ENCODE measurements at regions not wholly inside any gene's neighbourhood (a gene's known extent, or its start where the extent isn't known, plus 50 kb on each side); places are given as distances from the start of the nearest gene placed in this dataset.

DNA sequence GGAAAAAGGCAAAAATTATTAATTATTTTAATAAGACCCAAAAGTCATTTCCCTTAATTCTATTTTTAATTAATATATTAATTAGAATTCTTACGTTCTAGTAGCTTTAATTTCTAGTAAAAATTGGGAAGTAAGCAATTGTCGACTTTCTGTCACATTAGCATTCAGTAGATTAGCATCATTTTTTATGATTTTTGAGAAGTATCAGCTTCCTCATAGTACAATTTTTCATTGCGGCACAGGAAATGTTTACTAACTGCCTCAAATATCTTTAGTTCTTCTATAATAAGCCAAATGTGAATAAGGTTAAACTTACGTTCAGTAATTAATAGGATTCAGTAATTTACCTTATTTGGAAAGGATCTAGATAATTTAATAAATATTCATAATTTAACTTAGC is 687.4 kb downstream of the EPM2A start:
- Mint-ChIP-seq H3K27me3 (peaks cover 10 to 19% of the 10 kb centered on the region in 2 donors), H3K9me3 (no peaks in the 10 kb centered on the region), H3K36me3 (no peaks in the 10 kb centered on the region), H3K4me3 (no peak overlapping the region), H3K27ac (no peak overlapping the region), H3K4me1 (ENCODE audit: low read depth in 2 of 2) (peaks cover 6% of the 10 kb centered on the region in 2 donors)
- no peak for DNase-seq (ENCODE audit: low spot score)
- ATAC-seq: no peak

DNA sequence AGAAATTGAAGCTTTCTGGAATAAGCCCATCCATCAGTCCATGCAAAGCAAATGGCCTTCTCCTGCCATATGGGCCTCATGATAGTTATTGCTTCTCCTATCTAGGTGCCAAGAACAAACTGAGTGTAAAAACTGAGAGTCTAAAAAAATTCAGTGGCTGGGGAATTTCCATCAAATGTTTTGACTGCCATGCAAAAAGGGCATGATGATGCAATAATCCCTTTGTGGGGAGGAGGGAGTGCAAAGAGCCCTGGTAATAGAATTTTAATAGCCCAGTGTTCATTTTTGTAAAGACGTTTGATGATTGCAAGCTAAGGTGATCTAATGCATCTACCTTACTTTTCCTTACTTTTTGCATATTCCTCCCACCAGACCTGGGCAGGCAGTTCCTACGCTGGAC is 683.7 kb downstream of the EPM2A start:
- Mint-ChIP-seq H3K27me3 (peaks cover 5 to 8% of the 10 kb centered on the region in 2 donors), H3K9me3 (no peaks in the 10 kb centered on the region), H3K27ac (no peak overlapping the region), H3K4me3 (no peak overlapping the region), H3K4me1 (ENCODE audit: low read depth in 2 of 2) (no peaks in the 10 kb centered on the region), H3K36me3 (no peaks in the 10 kb centered on the region)
- ATAC-seq: no peak
- DNase-seq (ENCODE audit: low spot score): no peak

DNA sequence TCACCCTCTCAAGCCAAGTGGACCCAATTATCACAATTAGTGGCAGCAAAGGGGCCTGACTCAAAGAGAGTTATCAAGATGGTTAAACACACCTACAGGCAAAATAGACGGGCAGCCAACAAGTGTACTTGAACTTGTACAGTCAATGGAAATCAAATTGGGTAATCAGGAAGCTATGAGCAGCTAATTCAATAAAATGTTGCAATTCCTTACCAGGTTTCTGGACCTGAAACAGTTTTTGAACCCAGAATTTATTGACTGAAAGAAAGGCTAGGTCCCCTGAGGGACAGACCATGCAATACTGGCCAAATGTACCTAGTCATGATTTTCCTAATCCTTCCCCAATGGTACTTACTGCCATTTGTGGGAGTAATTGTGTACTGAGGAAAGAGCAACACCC is 679.8 kb downstream of the EPM2A start:
- Mint-ChIP-seq H3K9me3 (no peaks in the 10 kb centered on the region), H3K4me3 (no peak overlapping the region), H3K27me3 (peaks cover 5 to 13% of the 10 kb centered on the region in 2 donors), H3K27ac (no peak overlapping the region), H3K4me1 (ENCODE audit: low read depth in 2 of 2) (no peaks in the 10 kb centered on the region), H3K36me3 (no peaks in the 10 kb centered on the region)
- DNase-seq (ENCODE audit: low spot score) (no peak), ATAC-seq (no peak)

DNA sequence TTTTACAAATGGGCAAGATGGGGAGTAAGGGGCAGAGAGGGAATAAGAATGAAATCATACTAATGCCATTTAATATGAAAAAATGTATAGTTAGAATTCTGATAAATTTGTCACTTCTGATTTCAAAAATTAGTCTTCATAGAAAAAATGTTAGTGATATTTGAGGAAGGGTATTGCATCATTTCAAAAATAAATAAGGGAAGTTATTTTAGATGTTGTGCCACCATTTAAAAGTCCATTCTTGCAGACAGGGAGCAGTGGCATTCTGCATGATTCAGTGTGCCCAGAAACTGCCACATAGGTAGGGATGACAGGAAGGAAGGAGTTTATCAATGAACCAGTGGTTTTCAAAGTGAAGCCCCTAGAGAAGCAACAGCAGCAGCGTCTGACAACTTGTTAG is 674.6 kb downstream of the EPM2A start:
- DNase-seq (ENCODE audit: low spot score): no peak
- peaks cover 5 to 25% of the 10 kb centered on the region in 2 donors for H3K27me3 Mint-ChIP-seq
- H3K36me3 Mint-ChIP-seq: no peaks in the 10 kb centered on the region
- no peak overlapping the region for H3K27ac Mint-ChIP-seq
- no peaks in the 10 kb centered on the region for H3K9me3 Mint-ChIP-seq
- H3K4me1 Mint-ChIP-seq (ENCODE audit: low read depth in 2 of 2): no peaks in the 10 kb centered on the region
- ATAC-seq: no peak
- no peak overlapping the region for H3K4me3 Mint-ChIP-seq

DNA sequence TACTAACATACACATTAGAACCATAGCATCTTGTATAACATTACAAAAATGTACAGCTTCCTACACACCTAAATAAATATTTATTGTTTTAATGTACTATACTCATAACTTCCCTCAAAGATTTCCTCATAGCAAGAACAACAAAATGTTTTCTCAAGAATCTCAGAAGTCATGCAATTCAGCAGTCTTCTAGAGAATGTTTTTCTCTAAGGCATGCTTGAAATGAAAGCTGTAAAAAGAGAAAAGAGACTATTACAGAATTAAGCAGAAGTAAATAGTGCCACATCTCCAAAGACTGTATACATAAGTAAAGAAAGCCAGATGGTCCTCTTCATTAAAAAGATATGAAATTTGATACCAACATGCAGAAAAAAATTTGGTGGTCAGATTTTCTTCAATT is 672.2 kb downstream of the EPM2A start:
- Mint-ChIP-seq H3K4me1 (ENCODE audit: low read depth in 2 of 2) (no peaks in the 10 kb centered on the region), H3K4me3 (no peak overlapping the region), H3K36me3 (no peaks in the 10 kb centered on the region), H3K27me3 (peaks cover 8 to 38% of the 10 kb centered on the region in 2 donors), H3K27ac (no peak overlapping the region), H3K9me3 (no peaks in the 10 kb centered on the region)
- ATAC-seq (no peak), DNase-seq (ENCODE audit: low spot score) (no peak)

DNA sequence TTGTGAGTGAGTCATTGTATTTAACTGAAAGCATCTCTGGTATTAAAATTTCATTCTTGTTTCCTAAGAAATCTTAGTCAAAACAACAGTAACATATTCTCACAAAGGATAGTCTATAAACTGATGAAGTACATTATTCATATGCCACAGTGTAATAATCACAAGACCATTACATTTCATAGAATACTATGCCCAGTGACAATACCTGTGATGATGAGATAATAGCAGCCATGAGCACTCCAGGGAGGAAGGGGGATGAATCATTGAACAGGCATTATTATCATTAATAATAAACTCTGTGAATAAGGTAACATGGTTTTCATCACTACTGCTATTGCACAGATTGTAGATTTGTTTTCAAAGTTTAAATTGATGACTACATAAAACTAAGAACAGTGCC is 667.9 kb downstream of the EPM2A start:
- H3K27ac Mint-ChIP-seq: no peak overlapping the region
- H3K27me3 Mint-ChIP-seq: peaks cover 10 to 18% of the 10 kb centered on the region in 2 donors
- H3K36me3 Mint-ChIP-seq: no peaks in the 10 kb centered on the region
- no peak overlapping the region for H3K4me3 Mint-ChIP-seq
- DNase-seq (ENCODE audit: low spot score) (no peak), ATAC-seq (no peak)
- no peaks in the 10 kb centered on the region for H3K9me3 Mint-ChIP-seq
- no peaks in the 10 kb centered on the region for H3K4me1 Mint-ChIP-seq (ENCODE audit: low read depth in 2 of 2)

DNA sequence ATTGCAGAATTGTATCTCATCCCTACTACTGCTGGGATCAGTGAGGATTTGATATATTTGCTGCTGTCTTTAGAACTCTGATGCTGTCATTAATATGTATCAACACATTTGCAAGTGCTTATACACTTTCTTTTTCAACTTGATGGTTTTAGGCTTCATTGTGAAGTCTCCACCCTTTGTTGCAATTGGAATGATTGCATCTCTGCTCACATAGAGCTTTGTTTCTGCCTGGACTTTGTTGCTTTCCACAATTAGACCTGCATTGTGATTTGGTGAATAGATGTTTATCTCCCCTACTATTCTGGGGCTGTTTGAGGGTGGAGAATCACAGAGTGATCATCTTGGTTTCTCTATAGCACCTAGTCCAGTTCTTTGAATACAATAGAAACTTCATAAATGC is 666.7 kb downstream of the EPM2A start:
- no peak overlapping the region for H3K27ac Mint-ChIP-seq
- no peaks in the 10 kb centered on the region for H3K9me3 Mint-ChIP-seq
- H3K4me1 Mint-ChIP-seq (ENCODE audit: low read depth in 2 of 2): no peaks in the 10 kb centered on the region
- no peak overlapping the region for H3K4me3 Mint-ChIP-seq
- H3K36me3 Mint-ChIP-seq: no peaks in the 10 kb centered on the region
- H3K27me3 Mint-ChIP-seq: peaks cover 10 to 16% of the 10 kb centered on the region in 2 donors
- no peak for DNase-seq (ENCODE audit: low spot score)
- no peak for ATAC-seq

DNA sequence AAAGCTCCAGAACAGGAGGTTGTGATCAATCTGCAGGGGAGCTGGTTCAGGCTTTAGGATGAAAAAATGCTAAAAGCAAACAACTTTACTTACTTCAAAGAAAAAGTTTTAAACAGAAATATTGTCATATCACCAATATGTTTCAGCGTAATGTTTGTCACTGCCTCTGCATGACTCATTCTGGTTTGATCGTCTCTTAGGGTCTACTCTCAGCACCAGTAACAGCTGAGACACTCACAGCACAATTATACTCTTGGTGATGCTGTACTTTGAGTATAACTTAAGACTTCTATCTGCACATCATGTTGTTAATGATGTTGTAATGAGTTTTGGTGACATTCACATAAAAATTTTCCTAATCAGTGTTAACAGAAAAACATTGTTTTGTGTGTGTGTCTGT is 665.4 kb downstream of the EPM2A start:
- ATAC-seq (no peak), DNase-seq (ENCODE audit: low spot score) (no peak)
- Mint-ChIP-seq H3K4me3 (no peak overlapping the region), H3K27me3 (peaks cover 10 to 23% of the 10 kb centered on the region in 2 donors), H3K4me1 (ENCODE audit: low read depth in 2 of 2) (no peaks in the 10 kb centered on the region), H3K27ac (no peak overlapping the region), H3K9me3 (no peaks in the 10 kb centered on the region), H3K36me3 (no peaks in the 10 kb centered on the region)

DNA sequence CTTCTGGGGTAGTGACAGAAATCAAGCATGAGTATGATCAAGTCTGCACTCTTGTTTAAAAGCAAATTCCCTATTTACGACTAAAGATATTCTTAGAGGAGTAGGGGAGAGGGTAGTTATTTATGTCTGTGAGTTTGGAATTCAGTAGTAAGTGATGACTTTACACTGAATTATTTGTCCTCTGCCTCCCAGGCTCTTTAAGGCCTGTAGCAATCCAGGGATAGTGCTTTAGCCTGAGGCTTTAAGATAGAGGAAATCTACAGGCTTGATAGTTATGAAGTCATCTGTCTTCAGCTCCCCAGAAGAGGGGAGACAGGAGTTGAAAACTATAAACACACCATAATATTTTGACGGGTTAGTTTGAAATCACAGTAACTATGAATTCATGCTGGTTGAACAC is 664.5 kb downstream of the EPM2A start:
- Mint-ChIP-seq H3K36me3 (no peaks in the 10 kb centered on the region), H3K27ac (no peak overlapping the region), H3K4me1 (ENCODE audit: low read depth in 2 of 2) (no peaks in the 10 kb centered on the region), H3K27me3 (peaks cover 10 to 26% of the 10 kb centered on the region in 2 donors), H3K9me3 (no peaks in the 10 kb centered on the region), H3K4me3 (no peak overlapping the region)
- no peak for DNase-seq (ENCODE audit: low spot score)
- no peak for ATAC-seq

DNA sequence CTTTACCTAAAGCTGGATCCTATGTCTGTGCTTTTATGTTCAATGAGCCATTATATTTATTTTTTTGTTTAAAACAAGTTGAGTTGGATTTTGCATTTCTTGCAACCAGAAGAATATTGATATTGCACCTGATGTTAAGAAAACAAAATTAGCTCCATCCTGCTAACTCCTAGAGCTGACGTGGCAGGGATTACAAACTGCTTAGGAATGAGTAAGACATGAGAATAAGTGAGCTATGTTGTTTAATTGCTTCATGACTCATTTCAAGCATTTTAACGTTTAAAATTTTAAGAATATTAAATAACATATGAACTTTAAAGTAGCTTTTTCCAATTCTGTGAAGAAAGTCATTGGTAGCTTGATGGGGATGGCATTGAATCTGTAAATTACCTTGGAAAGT is 663.5 kb downstream of the EPM2A start:
- no peaks in the 10 kb centered on the region for H3K36me3 Mint-ChIP-seq
- no peaks in the 10 kb centered on the region for H3K9me3 Mint-ChIP-seq
- H3K27me3 Mint-ChIP-seq: peaks cover 11 to 16% of the 10 kb centered on the region in 2 donors
- DNase-seq (ENCODE audit: low spot score): no peak
- ATAC-seq: no peak
- H3K4me1 Mint-ChIP-seq (ENCODE audit: low read depth in 2 of 2): no peaks in the 10 kb centered on the region
- H3K27ac Mint-ChIP-seq: no peak overlapping the region
- no peak overlapping the region for H3K4me3 Mint-ChIP-seq

DNA sequence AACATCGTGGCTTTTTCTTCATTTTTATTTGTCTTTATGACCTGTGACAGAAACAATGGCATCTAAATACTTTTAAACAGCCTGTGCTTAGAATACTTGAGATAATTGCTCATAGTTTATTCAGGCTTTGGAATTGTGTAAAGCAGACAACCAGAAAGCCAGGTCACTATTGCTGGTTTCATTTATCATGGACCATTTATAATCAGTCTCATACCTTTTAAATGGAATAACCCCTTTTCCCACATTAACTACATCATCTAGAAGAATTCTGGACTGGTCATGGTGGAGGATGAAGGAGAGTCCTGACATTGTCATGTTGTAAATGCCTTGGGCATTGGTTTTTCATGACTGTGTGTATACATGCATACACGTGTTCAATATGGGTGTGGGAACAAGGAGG is 661.5 kb downstream of the EPM2A start:
- Mint-ChIP-seq H3K27ac (no peak overlapping the region), H3K4me1 (ENCODE audit: low read depth in 2 of 2) (no peaks in the 10 kb centered on the region), H3K9me3 (no peaks in the 10 kb centered on the region), H3K36me3 (no peaks in the 10 kb centered on the region), H3K27me3 (peaks cover 6 to 14% of the 10 kb centered on the region in 2 donors), H3K4me3 (no peak overlapping the region)
- no peak for ATAC-seq
- no peak for DNase-seq (ENCODE audit: low spot score)

DNA sequence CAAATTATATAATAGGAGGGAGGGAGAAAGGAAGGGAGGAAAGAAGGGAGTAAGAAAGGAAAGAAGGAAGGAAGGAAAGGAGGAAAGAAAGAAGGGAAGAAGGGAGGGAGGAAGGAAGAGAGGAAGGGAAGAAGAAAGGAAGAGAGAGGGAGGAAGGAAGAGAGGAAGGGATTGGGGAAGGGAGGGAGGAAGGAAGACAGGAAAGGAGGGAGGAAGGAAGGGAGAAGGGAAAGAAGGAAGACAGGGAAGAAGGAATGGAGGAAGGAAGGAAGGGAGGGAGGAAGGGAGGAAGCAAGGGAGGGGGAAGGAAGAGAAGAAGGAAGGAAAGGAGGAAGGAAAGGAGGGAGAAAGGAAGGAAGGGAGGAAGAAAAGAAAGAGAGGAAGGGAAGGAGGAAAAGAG is 660.5 kb downstream of the EPM2A start:
- ATAC-seq: no peak
- no peak for DNase-seq (ENCODE audit: low spot score)
- H3K36me3 Mint-ChIP-seq: no peaks in the 10 kb centered on the region
- H3K4me1 Mint-ChIP-seq (ENCODE audit: low read depth in 2 of 2): no peaks in the 10 kb centered on the region
- no peak overlapping the region for H3K27ac Mint-ChIP-seq
- H3K9me3 Mint-ChIP-seq: no peaks in the 10 kb centered on the region
- H3K27me3 Mint-ChIP-seq: peaks cover 6 to 14% of the 10 kb centered on the region in 2 donors
- H3K4me3 Mint-ChIP-seq: no peak overlapping the region

DNA sequence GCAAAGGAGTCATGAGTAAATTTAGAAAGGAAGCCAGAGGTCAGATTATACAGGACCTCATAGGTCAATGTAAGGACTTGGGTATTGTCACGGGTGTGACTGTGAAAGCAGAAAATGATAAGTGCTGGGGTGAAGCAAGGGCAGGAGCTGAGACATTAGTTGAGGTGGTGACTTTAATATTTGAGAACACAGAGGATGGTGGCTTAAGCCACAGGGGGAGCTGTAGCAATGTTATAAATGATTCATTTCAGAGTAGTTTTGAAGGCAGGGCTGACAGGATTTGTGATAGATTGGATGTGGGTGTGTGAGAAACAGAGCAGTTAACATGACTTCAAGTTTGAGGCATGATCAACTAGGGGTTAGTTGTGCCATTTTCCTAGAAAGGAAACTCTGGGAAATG is 659.9 kb downstream of the EPM2A start:
- H3K4me1 Mint-ChIP-seq (ENCODE audit: low read depth in 2 of 2): no peaks in the 10 kb centered on the region
- ATAC-seq: no peak
- no peaks in the 10 kb centered on the region for H3K9me3 Mint-ChIP-seq
- DNase-seq (ENCODE audit: low spot score): no peak
- no peak overlapping the region for H3K27ac Mint-ChIP-seq
- no peaks in the 10 kb centered on the region for H3K36me3 Mint-ChIP-seq
- peaks cover 6 to 14% of the 10 kb centered on the region in 2 donors for H3K27me3 Mint-ChIP-seq
- no peak overlapping the region for H3K4me3 Mint-ChIP-seq

DNA sequence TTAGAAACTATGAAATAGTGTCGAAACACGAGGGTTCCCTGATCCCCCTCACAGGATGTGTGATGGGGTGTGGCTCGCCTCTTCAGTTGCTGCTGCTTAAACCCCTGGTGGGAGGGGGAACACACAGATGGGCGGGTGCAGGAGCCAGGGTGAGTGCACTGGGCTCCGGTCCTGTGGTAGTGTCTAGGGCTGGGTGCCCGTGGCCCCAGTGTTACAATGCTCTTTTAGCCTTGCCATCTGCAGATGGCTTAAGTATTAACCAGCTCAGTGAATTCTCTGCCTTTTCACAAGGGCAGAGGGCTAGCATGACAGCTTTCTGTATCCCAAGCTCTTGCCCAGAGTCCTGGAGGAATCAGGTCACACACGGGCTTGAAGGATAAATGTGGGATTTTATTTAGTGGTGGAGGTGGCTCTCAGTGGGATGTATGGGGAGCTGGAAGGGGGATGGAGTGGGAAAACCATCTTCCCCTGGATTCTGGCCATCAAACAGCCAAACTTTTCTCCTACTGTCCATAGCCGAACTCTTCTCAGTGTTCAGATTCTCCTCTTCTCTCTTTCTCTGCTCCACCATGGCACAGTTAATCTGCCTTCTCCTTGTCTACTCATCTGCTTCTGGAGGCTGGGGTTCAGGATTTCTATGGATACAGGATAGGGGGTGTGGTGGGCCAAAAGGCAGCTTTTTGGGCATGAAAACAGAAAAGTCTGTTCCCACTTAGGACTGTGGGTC is 659.0 kb downstream of the EPM2A start:
- Mint-ChIP-seq H3K27me3 (peaks cover 8 to 22% of the 10 kb centered on the region in 2 donors), H3K27ac (no peak overlapping the region), H3K36me3 (no peaks in the 10 kb centered on the region), H3K4me3 (no peak overlapping the region), H3K4me1 (ENCODE audit: low read depth in 2 of 2) (no peaks in the 10 kb centered on the region), H3K9me3 (no peaks in the 10 kb centered on the region)
- DNase-seq (ENCODE audit: low spot score): no peak
- ATAC-seq: peak in 1 of 2 donors; percentile 52

DNA sequence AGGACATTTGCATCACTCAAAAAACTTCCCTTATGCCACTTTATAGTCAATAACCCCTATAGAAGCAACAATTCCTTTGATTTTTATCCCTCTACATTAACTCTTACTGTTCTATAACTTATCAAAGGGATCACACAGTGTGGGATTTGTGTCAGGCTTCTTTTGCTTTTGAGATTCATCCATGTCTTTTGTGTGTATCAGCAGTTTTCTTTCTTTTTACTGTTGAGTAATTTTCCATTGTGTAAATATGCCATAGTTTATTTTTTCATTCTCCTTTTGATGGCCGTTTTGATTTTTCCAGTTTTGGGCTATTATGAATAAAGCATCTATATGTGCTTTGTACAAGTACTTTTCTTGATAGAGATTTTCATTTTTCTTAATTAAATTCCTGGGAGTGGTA is 657.9 kb downstream of the EPM2A start:
- Mint-ChIP-seq H3K4me3 (no peak overlapping the region), H3K27ac (no peak overlapping the region), H3K36me3 (no peaks in the 10 kb centered on the region), H3K4me1 (ENCODE audit: low read depth in 2 of 2) (no peaks in the 10 kb centered on the region), H3K9me3 (no peaks in the 10 kb centered on the region), H3K27me3 (peaks cover 9 to 26% of the 10 kb centered on the region in 2 donors)
- ATAC-seq (no peak), DNase-seq (ENCODE audit: low spot score) (no peak)

Measured in natural killer cell treated with Interleukin-12 subunit alpha and Interleukin-12 subunit beta and Interleukin-15 and Interleukin-18, amount 100 ng/mL, for 72 hours (primary cell).